Inferior parietal cortex (tissue), 1 donor: ENCODE measurements at regions not wholly inside any gene's neighbourhood (a gene's known extent, or its start where the extent isn't known, plus 50 kb on each side); places are given as distances from the start of the nearest gene placed in this dataset.
A peak's percentile ranks its signal among the peaks of the same experiment; 100 is the strongest.

Experiments
- DNase-seq: peaks from one replicate; pipeline ENCODE4 v3.0.0-alpha.2; 2016; ENCODE audit errors: extremely low spot score

DNA sequence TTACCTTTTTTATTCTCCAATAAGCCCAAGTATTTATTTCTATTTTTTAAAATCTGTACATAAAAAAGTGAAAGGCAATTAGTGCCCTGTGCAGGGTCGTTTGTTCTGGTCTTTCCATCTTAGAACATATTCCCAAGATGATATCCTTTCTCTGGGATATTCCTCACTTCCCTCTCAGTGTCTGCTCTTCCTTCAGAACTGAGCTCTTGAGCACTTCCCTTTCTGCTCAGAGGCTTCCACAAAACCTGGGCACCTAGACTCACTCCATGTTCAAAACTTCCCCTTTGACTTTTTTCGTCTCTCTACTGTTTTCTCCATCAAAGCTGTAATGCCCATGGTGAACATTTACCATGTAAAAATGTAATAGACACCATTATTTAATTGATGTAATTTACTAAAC, 296.5 kb upstream of the TCF4 start:
- no peak for DNase-seq

- DNase-seq: no peak
These were observed 292.6 kb upstream of the TCF4 start for GRCh38 chr18:55880617-55881016.

- no peak for DNase-seq
These were observed 291.3 kb upstream of the TCF4 start for GRCh38 chr18:55879331-55879730.

DNA sequence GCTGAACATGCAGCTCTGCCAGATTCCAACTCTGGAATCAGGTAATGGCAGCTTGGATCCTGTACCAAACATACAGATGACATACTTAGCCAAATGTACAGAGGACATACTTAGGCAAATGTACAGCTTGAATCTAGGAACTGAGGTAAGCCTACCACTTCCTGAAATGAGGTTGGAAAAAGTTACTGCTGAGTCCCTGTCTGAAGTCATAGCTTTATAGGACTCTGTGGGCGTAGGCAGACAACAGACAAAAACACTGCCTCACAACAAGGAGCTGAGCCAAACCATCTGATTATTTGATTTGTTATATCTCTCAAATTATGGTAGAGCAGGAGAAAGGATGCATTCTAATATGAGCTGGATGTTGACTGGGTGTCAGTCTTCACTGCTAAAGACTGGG, 290.2 kb upstream of the TCF4 start:
- no peak for DNase-seq

DNA sequence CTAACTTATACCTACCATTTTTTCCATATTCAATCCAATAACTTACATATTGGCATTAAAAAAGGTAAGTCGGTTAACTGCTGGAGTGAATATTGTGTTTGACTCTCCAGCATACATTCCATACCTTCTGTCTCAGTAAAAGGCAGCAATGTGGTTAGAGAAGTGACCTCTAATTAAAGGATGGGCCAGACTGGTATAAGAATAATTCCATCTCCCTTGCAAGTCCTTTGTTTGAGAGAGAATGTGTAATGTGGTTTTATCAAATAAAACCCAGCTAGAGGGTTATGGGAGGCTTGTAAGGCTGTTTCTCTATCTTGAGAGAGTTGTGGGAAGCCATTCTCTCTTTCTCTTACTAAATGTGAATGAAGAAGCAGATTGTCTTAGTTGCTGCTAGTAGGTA, 289.3 kb upstream of the TCF4 start:
- no peak for DNase-seq

DNA sequence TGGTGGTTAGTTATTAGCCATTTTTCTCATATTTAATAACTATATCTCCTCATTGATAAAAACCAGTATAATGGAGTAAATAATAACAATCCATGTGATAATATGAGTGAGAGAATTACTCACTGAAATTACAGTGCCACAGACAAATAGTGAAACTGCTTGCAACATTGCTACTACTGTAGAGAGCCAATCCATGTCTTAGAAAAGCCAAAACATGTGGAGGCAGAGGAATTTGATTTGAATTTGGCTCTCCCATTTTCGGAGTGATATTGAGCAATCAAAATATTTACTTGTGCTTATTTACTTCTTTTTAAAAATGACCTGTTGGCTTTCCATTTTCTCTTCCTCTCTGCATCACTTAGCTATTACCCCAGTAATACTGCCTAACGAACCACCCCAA, 288.3 kb upstream of the TCF4 start:
- DNase-seq: no peak

DNA sequence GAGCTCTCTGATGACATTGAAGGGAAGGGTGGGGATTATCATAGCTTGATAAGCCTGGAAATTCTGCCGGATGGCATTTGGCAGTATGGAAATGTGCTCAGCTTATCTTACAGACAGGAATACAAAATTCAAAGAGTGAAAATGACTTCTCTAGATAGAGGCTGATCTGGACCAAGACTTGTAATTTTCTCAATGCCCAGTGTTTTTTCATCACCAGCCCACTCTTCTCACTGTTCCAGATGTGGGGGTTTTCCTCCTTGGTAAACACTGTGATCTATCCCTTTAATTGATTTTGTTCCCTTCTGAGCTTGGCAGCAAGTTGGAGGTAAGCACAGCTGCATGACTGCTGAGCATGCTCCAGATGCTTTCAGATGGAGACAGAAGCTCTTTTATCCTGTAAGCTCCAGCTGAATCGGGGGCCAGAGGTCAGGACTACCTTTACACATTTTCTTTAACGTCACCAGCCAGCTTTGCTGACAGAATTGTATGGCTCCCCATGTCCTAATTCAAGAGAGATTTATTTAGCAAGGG, 287.4 kb upstream of the TCF4 start:
- DNase-seq: peak; percentile 63

DNA sequence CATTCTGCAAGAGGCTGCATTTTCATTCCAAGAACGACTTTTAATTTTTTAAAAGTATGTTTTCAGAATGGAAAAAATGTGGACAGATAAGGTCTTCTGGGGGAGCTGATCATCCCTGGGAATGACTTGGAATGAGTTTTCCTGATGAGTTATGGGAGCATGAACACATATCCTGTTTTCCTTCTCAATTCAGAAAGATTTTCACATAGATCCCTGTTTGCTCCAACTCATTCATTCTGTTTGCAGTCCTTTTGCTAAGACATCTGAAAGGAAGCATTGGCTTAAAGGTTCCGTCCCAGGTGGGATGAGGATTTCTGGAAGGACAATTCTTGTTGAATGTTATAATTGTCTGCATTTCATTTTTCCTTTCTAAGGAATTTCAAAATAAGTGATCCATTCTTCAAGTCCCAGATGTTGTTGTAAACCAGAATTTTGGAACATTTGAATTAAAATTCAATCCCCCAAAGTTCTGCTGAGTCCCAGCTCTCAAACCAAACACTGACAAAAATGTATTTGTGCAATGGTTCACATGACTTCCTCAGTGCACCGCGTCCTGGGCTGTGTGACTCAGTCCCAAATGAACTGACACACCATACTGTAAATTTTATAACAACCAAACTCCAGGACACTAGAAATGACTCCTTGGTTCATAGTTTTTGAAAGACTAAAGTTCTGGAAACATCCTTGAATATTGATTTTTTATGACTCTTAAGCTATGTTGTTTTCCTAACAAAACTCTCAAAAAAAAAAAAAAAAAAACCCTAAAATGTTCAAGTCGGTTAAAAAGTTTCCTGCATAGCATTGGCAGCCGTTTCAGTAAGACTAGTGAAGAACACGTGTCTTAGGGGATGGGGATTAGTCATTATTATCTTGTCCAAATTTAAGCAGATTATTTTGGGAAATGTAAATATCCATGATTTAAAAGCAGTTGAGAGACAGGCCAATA, 281.8 kb upstream of the TCF4 start:
- DNase-seq: no peak

DNA sequence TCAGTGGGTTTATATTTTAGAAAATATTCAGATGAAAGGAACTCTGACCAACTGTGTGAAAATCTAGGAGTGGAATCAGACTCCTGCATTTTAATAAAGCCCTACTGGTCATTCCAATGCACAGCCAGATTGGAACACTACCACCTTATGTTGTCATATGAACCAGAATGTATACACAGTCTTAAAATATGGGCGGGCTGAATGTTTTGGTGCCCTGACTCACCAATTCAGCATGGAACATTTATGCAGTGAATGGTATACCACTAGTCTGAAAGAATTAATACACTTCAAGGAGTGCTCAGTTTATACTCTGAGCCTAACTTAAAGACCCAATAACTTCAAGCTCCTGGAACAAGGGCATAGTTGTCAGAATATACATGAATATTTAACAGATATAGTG, 280.9 kb upstream of the TCF4 start:
- no peak for DNase-seq

DNA sequence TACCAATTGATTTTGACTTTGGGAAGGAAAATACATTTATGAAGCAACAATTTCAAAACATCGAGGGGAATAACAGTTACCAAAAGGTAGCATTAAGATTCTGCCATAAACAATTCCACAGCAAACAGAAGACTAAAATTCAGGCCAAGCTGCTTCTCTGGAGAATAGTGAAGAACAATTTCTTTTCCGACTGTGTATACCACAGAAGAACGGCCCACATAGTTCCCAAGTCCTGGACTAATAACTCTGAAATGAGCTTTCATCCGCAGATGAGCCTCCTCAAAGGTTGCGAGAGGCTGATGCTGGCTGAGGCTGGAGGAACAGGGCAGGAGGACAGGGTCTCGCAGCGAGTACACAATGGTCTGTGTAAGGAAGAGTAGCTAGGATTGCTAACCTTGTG, 278.9 kb upstream of the TCF4 start:
- DNase-seq: no peak

- DNase-seq: no peak
These were observed 278.0 kb upstream of the TCF4 start for GRCh38 chr18:55866006-55866405.

- no peak for DNase-seq
These were observed 276.3 kb upstream of the TCF4 start for GRCh38 chr18:55864281-55864680.

DNA sequence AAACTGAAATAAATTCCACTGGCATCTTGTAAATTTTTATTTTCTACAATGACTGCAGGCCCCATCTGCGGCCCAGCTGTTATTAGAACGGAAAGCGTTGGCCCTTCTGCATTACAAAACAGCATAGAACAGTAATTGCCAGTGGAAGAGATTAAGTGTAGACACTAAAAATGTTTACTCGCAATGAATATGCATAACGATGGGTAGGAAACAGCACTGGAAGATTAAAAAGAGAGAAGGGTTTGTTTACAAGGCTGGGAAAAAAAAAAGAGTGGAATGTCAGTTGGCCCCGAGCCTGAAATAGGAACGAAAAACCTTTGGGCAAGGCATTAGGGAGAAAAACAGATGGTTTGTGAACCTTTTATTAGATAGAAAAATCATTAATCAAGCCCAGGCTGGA, 275.9 kb upstream of the TCF4 start:
- no peak for DNase-seq

DNA sequence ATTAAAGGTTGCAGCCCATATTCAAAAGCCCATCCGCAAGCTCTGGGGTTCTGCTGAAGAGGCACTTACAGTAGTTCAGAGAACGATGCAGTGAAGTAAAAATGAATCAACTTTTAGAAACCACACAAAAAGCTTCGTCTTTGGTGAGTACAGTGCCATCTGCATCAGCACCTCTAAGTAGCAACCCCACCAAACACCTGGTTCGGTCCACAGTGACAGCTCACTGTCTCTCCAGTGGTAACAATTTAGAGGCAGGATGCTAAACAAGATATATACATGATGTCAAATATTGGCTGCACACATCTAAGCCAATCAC, 275.4 kb upstream of the TCF4 start:
- DNase-seq: no peak

DNA sequence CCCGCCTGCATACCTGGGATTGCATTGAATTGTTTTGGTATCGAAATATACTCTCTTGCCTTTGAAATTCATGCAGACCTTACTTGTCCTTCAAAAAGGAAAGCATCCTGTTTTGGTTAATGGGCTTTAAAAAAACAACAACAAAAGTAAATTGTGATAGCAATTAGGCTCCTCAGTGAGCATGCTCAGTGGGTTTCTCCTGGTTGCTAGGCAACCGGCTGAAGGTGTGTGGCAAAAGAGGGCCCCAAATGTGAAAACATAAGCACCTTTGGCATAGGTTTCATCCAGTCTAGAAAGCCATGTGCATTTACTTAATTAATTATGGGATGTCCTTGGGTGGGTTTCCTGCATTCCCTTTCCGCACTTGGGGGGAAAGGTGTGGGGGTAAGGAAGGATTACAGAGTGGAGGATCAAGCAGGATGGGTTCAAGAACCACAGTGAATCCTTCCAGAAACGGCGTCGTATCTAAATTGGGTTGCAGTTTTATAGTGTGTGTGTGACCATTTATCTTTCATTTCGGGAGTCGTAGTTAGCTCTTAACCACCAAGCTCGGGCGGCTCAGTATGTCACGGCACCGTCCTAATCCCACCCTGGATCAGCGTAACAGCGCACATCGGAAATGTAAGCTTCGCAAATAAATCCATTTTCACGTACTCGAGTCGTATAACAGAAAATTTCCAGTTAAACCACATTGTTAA, 274.9 kb upstream of the TCF4 start:
- DNase-seq: no peak

- DNase-seq: peak; percentile 75
These were observed 273.3 kb upstream of the TCF4 start for GRCh38 chr18:55861266-55861665.

- peak; percentile 65 for DNase-seq
These were observed 270.9 kb upstream of the TCF4 start for GRCh38 chr18:55858661-55859515.

DNA sequence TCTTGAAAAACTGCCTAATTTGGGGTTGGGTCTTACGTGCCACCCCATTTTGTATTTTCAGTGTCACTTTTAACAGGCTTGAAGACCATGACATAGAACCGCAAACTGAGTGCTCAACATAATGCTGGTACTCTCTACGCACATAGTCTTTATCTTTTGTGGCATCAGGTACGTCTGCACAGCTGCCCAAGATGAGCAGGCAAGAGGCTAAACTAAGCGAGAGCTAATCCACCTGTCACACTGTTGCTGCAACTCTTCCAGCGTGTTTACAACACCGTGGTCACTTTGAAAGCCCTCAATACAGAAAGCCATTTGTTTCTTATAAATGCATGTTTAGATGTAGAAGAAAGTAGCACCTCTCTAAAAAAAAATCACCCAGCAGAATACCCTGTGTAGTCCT, 270.0 kb upstream of the TCF4 start:
- no peak for DNase-seq

DNA sequence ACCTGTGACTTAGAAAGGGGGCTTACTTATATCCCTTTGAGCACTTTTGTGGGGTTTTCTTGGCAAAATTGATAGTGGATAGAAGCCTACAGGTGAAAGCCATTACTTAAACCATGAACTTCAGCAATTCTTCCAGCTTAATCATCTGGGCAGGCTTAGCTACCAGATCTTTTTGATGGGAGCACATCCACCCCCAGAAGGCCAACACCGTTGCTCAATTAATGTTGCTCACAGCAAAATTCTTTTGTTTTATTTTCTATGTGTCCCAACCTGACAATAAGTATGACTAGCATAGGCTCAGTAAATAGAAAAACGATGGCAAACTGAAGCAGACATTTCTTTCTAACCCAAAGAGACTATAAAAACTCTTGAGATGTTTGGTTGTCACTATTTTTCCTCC, 269.4 kb upstream of the TCF4 start:
- DNase-seq: no peak

DNA sequence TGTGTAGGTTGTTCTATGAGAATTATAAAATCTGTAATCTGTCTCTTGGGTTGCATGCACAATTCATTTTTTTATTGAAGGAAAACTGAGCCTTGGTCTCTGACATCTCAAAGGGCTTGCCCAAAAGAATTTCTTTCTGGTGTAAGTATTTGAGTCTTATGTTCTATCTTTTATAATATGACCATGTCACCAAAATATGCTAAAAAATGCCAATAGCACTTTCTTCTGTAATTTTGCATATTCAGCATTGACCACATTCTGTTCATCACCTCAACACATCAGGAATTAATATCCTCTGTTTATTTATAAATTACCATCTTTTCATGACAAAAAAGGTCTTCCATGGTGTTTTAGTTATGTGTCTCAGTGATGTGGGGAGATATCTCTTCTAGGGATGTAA, 268.7 kb upstream of the TCF4 start:
- DNase-seq: no peak

GRCh38 chr18:55856229-55856628, 268.2 kb upstream of the TCF4 start:
- DNase-seq: no peak

GRCh38 chr18:55853268-55853667, 265.3 kb upstream of the TCF4 start:
- no peak for DNase-seq
